Cardiac muscle cell (in vitro differentiated cells and primary cell): ENCODE measurements at regions not wholly inside any gene's neighbourhood (a gene's known extent, or its start where the extent isn't known, plus 50 kb on each side); places are given as distances from the start of the nearest gene placed in this dataset.

Experiments
- DNase-seq, 2 donors: peaks; one replicate each; pipeline versions ENCODE4 v3.0.0 to v3.0.0-alpha.2; 2010 to 2017; ENCODE audit warnings: low read depth in 1 of 2, low spot score in 1 of 2
- H3K27ac ChIP-seq: fragments of 200-600 bp; sonication (generic); 2 replicates; pipeline ENCODE4 v1.5.1; 2016
- H3K27me3 ChIP-seq: fragments of 200-600 bp; sonication (generic); 2 replicates; pipeline ENCODE4 v1.6.0; 2016; ENCODE audit warnings: control low read depth
- H3K36me3 ChIP-seq: fragments of 200-600 bp; sonication (generic); 2 replicates; pipeline ENCODE4 v1.5.1; 2016; ENCODE audit warnings: control low read depth
- H3K4me1 ChIP-seq: fragments of 200-600 bp; sonication (generic); 2 replicates; pipeline ENCODE4 v1.8.1; 2017; ENCODE audit warnings: low read depth, mild to moderate bottlenecking, mixed run types
- H3K4me3 ChIP-seq: fragments of 200-600 bp; sonication (generic); 2 replicates; pipeline ENCODE4 v1.5.1; 2016; ENCODE audit warnings: mild to moderate bottlenecking
- H3K9me3 ChIP-seq: fragments of 200-600 bp; sonication (generic); 2 replicates; pipeline ENCODE4 v1.5.1; 2017; ENCODE audit warnings: low read depth, mild to moderate bottlenecking, control low read depth
- TF ChIP-seq, protein P1 (sequence below): IDR thresholded peaks from 2 replicates; pipeline ENCODE4 v1.5.1; 2012; ENCODE audit warnings: low read depth, mild to moderate bottlenecking, low read length

DNA sequence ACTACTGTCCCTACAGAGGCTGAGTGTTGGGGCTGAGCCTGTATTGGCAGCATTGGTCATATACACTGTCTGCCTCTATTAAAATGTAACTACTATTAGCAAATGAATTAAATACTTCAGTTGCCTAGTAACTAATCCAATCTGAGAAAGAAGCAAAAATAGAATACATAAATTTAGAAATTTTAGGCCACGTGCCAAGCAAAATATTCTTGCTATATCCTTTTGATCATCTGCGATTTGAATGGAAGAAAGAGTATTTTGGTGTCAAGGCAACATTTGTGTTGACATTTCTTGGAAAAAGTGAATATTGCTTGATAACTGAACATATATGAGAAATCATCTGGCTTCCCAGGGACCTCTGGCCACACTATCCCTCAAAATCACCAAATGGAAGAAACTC lies 148.2 kb upstream of the TOPAZ1 start:
- DNase-seq = no peak
- peaks cover 65% of the 10 kb centered on the region for H3K27me3 ChIP-seq
- no peak overlapping the region for H3K27ac ChIP-seq
- TF ChIP-seq, protein P1, sequence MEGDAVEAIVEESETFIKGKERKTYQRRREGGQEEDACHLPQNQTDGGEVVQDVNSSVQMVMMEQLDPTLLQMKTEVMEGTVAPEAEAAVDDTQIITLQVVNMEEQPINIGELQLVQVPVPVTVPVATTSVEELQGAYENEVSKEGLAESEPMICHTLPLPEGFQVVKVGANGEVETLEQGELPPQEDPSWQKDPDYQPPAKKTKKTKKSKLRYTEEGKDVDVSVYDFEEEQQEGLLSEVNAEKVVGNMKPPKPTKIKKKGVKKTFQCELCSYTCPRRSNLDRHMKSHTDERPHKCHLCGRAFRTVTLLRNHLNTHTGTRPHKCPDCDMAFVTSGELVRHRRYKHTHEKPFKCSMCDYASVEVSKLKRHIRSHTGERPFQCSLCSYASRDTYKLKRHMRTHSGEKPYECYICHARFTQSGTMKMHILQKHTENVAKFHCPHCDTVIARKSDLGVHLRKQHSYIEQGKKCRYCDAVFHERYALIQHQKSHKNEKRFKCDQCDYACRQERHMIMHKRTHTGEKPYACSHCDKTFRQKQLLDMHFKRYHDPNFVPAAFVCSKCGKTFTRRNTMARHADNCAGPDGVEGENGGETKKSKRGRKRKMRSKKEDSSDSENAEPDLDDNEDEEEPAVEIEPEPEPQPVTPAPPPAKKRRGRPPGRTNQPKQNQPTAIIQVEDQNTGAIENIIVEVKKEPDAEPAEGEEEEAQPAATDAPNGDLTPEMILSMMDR = no peak
- H3K4me1 ChIP-seq = no peaks in the 10 kb centered on the region
- H3K36me3 ChIP-seq = no peaks in the 10 kb centered on the region
- no peaks in the 10 kb centered on the region for H3K9me3 ChIP-seq
- no peak overlapping the region for H3K4me3 ChIP-seq

DNA sequence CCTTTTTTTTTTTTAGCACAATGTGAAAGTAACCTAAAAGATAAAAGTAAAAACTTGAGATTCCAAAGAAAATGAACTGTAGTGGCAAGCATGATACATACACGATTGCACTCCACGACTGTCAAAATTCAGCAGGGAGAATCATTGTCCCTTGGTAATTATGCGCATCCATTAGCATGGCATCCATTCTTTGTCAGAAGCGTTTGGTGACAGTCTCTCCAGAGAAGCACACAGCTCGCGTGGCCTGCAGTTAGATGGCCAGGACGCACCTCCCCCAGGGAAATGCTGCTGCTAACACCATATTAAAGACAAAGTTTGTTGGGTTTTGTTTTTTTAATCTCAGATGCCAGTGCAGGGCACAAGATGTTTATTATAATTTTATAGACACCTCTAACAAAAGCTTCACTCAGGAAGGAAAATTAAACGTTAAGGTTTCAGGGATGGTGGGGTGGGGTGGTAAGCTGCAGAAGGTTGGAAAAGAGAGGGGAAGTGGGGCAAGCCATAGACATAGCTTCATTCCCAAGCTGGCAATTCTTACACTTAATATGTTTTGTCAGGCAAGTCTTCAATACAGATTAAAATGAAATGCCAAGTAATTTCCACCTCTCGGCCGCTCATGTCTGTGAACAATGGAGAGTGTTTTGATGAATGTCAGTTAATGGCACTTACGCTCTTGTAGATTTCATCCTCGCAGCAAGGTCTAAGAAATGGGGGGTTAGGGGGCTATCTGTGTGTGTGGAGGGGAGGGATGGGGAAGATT lies 142.8 kb upstream of the TOPAZ1 start:
- H3K9me3 ChIP-seq = no peaks in the 10 kb centered on the region
- no peak for DNase-seq
- TF ChIP-seq, protein P1 = no peak
- H3K4me1 ChIP-seq = no peaks in the 10 kb centered on the region
- no peak overlapping the region for H3K4me3 ChIP-seq
- H3K27ac ChIP-seq = no peak overlapping the region
- H3K36me3 ChIP-seq = no peaks in the 10 kb centered on the region
- peaks cover 74% of the 10 kb centered on the region for H3K27me3 ChIP-seq

DNA sequence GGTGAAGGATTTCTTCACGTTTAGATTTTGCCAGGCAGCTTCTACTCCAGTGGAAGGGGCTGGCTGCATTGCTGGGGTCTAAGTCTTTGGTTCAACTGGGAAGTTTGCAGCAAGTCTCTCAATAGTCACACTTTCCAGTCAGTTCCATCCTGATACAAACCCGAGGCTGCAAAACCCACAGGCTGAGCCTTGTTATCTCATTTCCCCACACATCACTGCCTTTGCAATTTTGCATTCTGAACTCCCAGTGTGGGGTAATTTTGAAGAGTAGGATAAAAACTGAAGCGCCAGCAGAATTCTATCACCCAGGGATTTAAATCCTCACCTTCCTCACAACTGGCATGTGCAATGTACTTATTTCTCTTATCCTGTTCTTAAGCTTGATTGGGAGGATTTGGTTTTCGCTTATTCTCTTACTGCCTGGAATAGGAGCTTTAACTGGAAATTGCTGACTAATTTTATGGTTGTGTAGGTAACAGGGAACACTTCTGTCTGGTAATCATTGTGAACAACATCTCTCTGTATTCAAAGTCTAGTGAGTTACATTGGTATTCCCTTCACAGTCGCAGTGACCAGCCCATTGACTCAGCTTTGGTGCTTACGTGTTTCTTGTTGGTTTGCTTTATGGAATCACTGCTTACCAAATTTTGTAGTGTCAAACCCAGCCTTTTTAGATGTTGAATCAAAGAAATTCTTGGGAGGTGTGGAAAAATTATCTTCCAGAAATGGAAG lies 142.0 kb upstream of the TOPAZ1 start:
- Histone ChIP-seq H3K36me3 (no peaks in the 10 kb centered on the region), H3K27me3 (peaks cover 74% of the 10 kb centered on the region), H3K4me3 (no peak overlapping the region), H3K27ac (no peak overlapping the region), H3K4me1 (no peaks in the 10 kb centered on the region), H3K9me3 (no peaks in the 10 kb centered on the region)
- TF ChIP-seq, protein P1 = no peak
- DNase-seq = peak in 1 of 2 donors; percentile 3

DNA sequence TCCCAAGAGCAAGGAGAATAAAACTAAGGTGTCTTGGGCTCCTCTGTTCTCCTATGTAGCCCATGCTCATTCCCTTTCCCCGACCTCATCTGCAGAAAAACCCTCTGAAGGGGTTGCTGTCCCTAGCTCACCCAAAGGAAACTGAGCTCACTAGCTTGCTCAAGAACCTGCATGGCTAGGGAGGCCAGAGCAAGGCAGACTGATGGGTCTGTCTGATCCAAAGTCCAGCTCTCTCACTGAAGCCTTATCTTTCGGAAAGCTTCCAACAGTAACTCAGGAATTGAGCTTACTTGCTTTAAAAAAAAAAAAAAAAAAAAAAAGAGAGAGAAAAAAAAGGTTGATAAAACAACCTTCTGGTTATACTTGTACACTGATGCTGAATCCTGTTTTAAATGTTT lies 141.4 kb upstream of the TOPAZ1 start:
- DNase-seq = no peak
- TF ChIP-seq, protein P1 = no peak
- Histone ChIP-seq H3K4me1 (no peaks in the 10 kb centered on the region), H3K27me3 (peaks cover 77% of the 10 kb centered on the region), H3K27ac (no peak overlapping the region), H3K9me3 (no peaks in the 10 kb centered on the region), H3K4me3 (no peak overlapping the region), H3K36me3 (no peaks in the 10 kb centered on the region)

DNA sequence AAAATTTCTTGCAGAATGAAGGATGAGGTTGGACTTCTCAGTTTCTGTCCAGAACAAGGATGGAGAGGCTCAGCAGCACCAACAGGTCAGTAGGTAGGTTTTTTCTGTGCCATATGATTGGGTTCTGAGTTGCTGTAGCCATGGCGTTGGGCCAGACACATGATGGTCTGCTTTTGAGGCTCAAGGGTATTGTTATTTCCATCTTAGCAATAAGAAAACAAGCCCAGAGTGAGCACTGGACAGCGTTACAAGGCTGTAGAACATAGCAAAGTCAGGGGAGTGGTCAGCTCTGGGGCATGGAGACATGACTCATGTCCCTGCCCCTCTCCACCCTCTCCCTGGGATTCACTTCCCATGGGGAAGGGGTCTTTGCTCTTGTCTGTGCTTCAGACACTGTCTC lies 137.6 kb upstream of the TOPAZ1 start:
- H3K4me3 ChIP-seq = no peak overlapping the region

More for the DNA sequence above, 137.6 kb upstream of the TOPAZ1 start:
- Histone ChIP-seq H3K4me1 (no peaks in the 10 kb centered on the region), H3K36me3 (no peaks in the 10 kb centered on the region), H3K9me3 (no peaks in the 10 kb centered on the region), H3K27me3 (peaks cover 92% of the 10 kb centered on the region), H3K27ac (no peak overlapping the region)
- no peak for DNase-seq
- TF ChIP-seq, protein P1 = no peak
